ENCODE measurements at regions not wholly inside any gene's neighbourhood (a gene's known extent, or its start where the extent isn't known, plus 50 kb on each side); places are given as distances from the start of the nearest gene placed in this dataset.

- DNase-seq (ENCODE audit: low read depth in 2 of 2) = no peak
Measured at GRCh38 chr20:50423758-50424157, 86.4 kb upstream of the PTPN1 start.

- no peak for DNase-seq (ENCODE audit: low read depth in 2 of 2)
Measured at GRCh38 chr20:50425076-50425475, 85.1 kb upstream of the PTPN1 start.

GRCh38 chr20:50426866-50427718 lies 83.1 kb upstream of the PTPN1 start:
- no peak for DNase-seq (ENCODE audit: low read depth in 2 of 2)

GRCh38 chr20:50427719-50428083 lies 82.5 kb upstream of the PTPN1 start:
- DNase-seq (ENCODE audit: low read depth in 2 of 2) = no peak

- no peak for DNase-seq (ENCODE audit: low read depth in 2 of 2)
Measured at GRCh38 chr20:50428097-50428828, 81.9 kb upstream of the PTPN1 start.

- DNase-seq (ENCODE audit: low read depth in 2 of 2) = no peak
Measured at GRCh38 chr20:50429412-50429811, 80.8 kb upstream of the PTPN1 start.

- DNase-seq (ENCODE audit: low read depth in 2 of 2) = no peak
Measured at GRCh38 chr20:50431066-50431450, 79.1 kb upstream of the PTPN1 start.

- DNase-seq (ENCODE audit: low read depth in 2 of 2) = no peak
Measured at GRCh38 chr20:50433001-50433761, 77.0 kb upstream of the PTPN1 start.

GRCh38 chr20:50434321-50434652 lies 75.9 kb upstream of the PTPN1 start:
- DNase-seq (ENCODE audit: low read depth in 2 of 2) = no peak

GRCh38 chr20:50434653-50435396 lies 75.4 kb upstream of the PTPN1 start:
- DNase-seq (ENCODE audit: low read depth in 2 of 2) = no peak

- no peak for DNase-seq (ENCODE audit: low read depth in 2 of 2)
Measured at GRCh38 chr20:50435397-50436051, 74.7 kb upstream of the PTPN1 start.

- no peak for DNase-seq (ENCODE audit: low read depth in 2 of 2)
Measured at GRCh38 chr20:50436052-50436656, 74.0 kb upstream of the PTPN1 start.

- no peak for DNase-seq (ENCODE audit: low read depth in 2 of 2)
Measured at GRCh38 chr20:50436696-50437095, 73.5 kb upstream of the PTPN1 start.

GRCh38 chr20:50438986-50439407 lies 71.2 kb upstream of the PTPN1 start:
- no peak for DNase-seq (ENCODE audit: low read depth in 2 of 2)

- no peak for DNase-seq (ENCODE audit: low read depth in 2 of 2)
Measured at GRCh38 chr20:50439539-50440453, 70.4 kb upstream of the PTPN1 start.

- DNase-seq (ENCODE audit: low read depth in 2 of 2) = no peak
Measured at GRCh38 chr20:50442512-50442911, 67.7 kb upstream of the PTPN1 start.

GRCh38 chr20:50445354-50446151 lies 64.6 kb upstream of the PTPN1 start:
- DNase-seq (ENCODE audit: low read depth in 2 of 2) = no peak

GRCh38 chr20:50446351-50447101 lies 63.7 kb upstream of the PTPN1 start:
- no peak for DNase-seq (ENCODE audit: low read depth in 2 of 2)

Data from stimulated activated CD8-positive, alpha-beta memory T cell treated with anti-CD3 and anti-CD28 coated beads, Interleukin-7, amount 100 ng/mL, for 1 hour (primary cell).